GM19467 (cell line): ENCODE measurements at regions not wholly inside any gene's neighbourhood (a gene's known extent, or its start where the extent isn't known, plus 50 kb on each side); places are given as distances from the start of the nearest gene placed in this dataset.

ENCODE experiments used
- ATAC-seq: cut with Tn5 transposase; IDR thresholded peaks from one replicate; pipeline ENCODE4 v1.9.1; 2021; ENCODE audit warnings: mild to moderate bottlenecking, moderate library complexity; ENCODE audit not compliant: unreplicated experiment

- ATAC-seq = no peak
Measured at GRCh38 chr4:84441758-84442377, 57.2 kb downstream of the NKX6-1 start.

- no peak for ATAC-seq
Measured at GRCh38 chr4:84439996-84440395, 59.1 kb downstream of the NKX6-1 start.

- ATAC-seq = no peak
Measured at GRCh38 chr4:84436812-84437211, 62.3 kb downstream of the NKX6-1 start.

GRCh38 chr4:84434344-84434743 is 64.7 kb downstream of the NKX6-1 start:
- no peak for ATAC-seq

GRCh38 chr4:84433633-84434222 is 65.4 kb downstream of the NKX6-1 start:
- no peak for ATAC-seq

- no peak for ATAC-seq
Measured at GRCh38 chr4:84432713-84433112, 66.4 kb downstream of the NKX6-1 start.

GRCh38 chr4:84420608-84421007 is 78.5 kb downstream of the NKX6-1 start:
- no peak for ATAC-seq

GRCh38 chr4:84419201-84419600 is 79.9 kb downstream of the NKX6-1 start:
- no peak for ATAC-seq

GRCh38 chr4:84417997-84418709 is 80.9 kb downstream of the NKX6-1 start:
- ATAC-seq = no peak

- ATAC-seq = no peak
Measured at GRCh38 chr4:84413976-84414375, 85.1 kb downstream of the NKX6-1 start.

- ATAC-seq = no peak
Measured at GRCh38 chr4:84413480-84413879, 85.6 kb downstream of the NKX6-1 start.

GRCh38 chr4:84412062-84412461 is 87.0 kb downstream of the NKX6-1 start:
- ATAC-seq = no peak

GRCh38 chr4:84407554-84408407 is 91.3 kb downstream of the NKX6-1 start:
- no peak for ATAC-seq

- no peak for ATAC-seq
Measured at GRCh38 chr4:84403656-84404055, 95.4 kb downstream of the NKX6-1 start.

- no peak for ATAC-seq
Measured at GRCh38 chr4:84401701-84402306, 97.3 kb downstream of the NKX6-1 start.

GRCh38 chr4:84394386-84394785 is 104.7 kb downstream of the NKX6-1 start:
- ATAC-seq = no peak

- ATAC-seq = no peak
Measured at GRCh38 chr4:84392951-84393590, 106.0 kb downstream of the NKX6-1 start.

GRCh38 chr4:84389406-84389805 is 109.7 kb downstream of the NKX6-1 start:
- no peak for ATAC-seq

- ATAC-seq = no peak
Measured at GRCh38 chr4:84385203-84385602, 113.9 kb downstream of the NKX6-1 start.

GRCh38 chr4:84384801-84385200 is 114.3 kb downstream of the NKX6-1 start:
- ATAC-seq = no peak
